ENCODE measurements at regions not wholly inside any gene's neighbourhood (a gene's known extent, or its start where the extent isn't known, plus 50 kb on each side); places are given as distances from the start of the nearest gene placed in this dataset.

GRCh38 chr9:29906065-29906464, 2332.8 kb upstream of the C9orf72 start:
- no peak for DNase-seq

GRCh38 chr9:29928072-29928471, 2354.8 kb upstream of the C9orf72 start:
- DNase-seq, result no peak

GRCh38 chr9:29939559-29939958, 2366.3 kb upstream of the C9orf72 start:
- no peak for DNase-seq

- DNase-seq, result no peak
Measured at GRCh38 chr9:29945012-29945411, 2371.7 kb upstream of the C9orf72 start.

GRCh38 chr9:29958469-29958868, 2385.2 kb upstream of the C9orf72 start:
- no peak for DNase-seq

- DNase-seq, result no peak
Measured at GRCh38 chr9:29965834-29966233, 2392.6 kb upstream of the C9orf72 start.

- DNase-seq, result no peak
Measured at GRCh38 chr9:29966247-29966646, 2393.0 kb upstream of the C9orf72 start.

GRCh38 chr9:29968831-29969230, 2395.6 kb upstream of the C9orf72 start:
- no peak for DNase-seq

GRCh38 chr9:29969408-29969807, 2396.1 kb upstream of the C9orf72 start:
- DNase-seq, result no peak

- no peak for DNase-seq
Measured at GRCh38 chr9:29969856-29970647, 2396.8 kb upstream of the C9orf72 start.

- no peak for DNase-seq
Measured at GRCh38 chr9:29974197-29974596, 2400.9 kb upstream of the C9orf72 start.

GRCh38 chr9:29976981-29977380, 2403.7 kb upstream of the C9orf72 start:
- DNase-seq, result no peak

GRCh38 chr9:29981013-29981412, 2403.4 kb upstream of the ACO1 start:
- DNase-seq, result no peak

GRCh38 chr9:29999645-30000044, 2384.8 kb upstream of the ACO1 start:
- DNase-seq, result no peak

- DNase-seq, result no peak
Measured at GRCh38 chr9:30010691-30011090, 2373.8 kb upstream of the ACO1 start.

- no peak for DNase-seq
Measured at GRCh38 chr9:30012622-30013021, 2371.8 kb upstream of the ACO1 start.

GRCh38 chr9:30015073-30015472, 2369.4 kb upstream of the ACO1 start:
- no peak for DNase-seq

- DNase-seq, result no peak
Measured at GRCh38 chr9:30020161-30020560, 2364.3 kb upstream of the ACO1 start.

GRCh38 chr9:30035761-30036160, 2348.7 kb upstream of the ACO1 start:
- DNase-seq, result no peak

- no peak for DNase-seq
Measured at GRCh38 chr9:30036558-30036957, 2347.9 kb upstream of the ACO1 start.

GRCh38 chr9:30039712-30040111, 2344.7 kb upstream of the ACO1 start:
- peak; percentile 0 for DNase-seq

- DNase-seq, result no peak
Measured at GRCh38 chr9:30048396-30048795, 2336.0 kb upstream of the ACO1 start.

GRCh38 chr9:30058463-30058862, 2326.0 kb upstream of the ACO1 start:
- no peak for DNase-seq

GRCh38 chr9:30060976-30061375, 2323.5 kb upstream of the ACO1 start:
- no peak for DNase-seq

- DNase-seq, result no peak
Measured at GRCh38 chr9:30065888-30066287, 2318.6 kb upstream of the ACO1 start.
